T-helper 2 cell treated with Interferon-gamma antibody and Interleukin-4, amounts not matched to agents 100 ng/mL and 5 ng/mL, for 36 hours (primary cell): ENCODE measurements at regions not wholly inside any gene's neighbourhood (a gene's known extent, or its start where the extent isn't known, plus 50 kb on each side); places are given as distances from the start of the nearest gene placed in this dataset.
"Not testable (repeated sequence)": the region's sequence is repeated elsewhere in the genome, so short reads cannot be mapped to it uniquely, and the experiment has no call there.

Experiments
- intact Hi-C: fragments of 100-400 bp; cut with micrococcal nuclease; formaldehyde crosslinking; loops from one replicate; pipeline ENCODE4 v1.15.1; 2023

- intact Hi-C loops, result loop anchor here (10.0 kb wide), 2 partner anchors 1135 to 1305 kb away; no protein-coding TSS in a partner anchor
Measured at GRCh38 chr6:27679964-27680694, 207.2 kb upstream of the ZNF184 start.

- intact Hi-C loops, result loop anchor here (10.0 kb wide), 1 partner anchor 1135 kb away; no protein-coding TSS in a partner anchor
Measured at GRCh38 chr6:27679308-27679963, 206.5 kb upstream of the ZNF184 start.

GRCh38 chr6:27678469-27678868 lies 205.6 kb upstream of the ZNF184 start:
- intact Hi-C loops, result loop anchor here (10.0 kb wide), 1 partner anchor 1136 kb away; no protein-coding TSS in a partner anchor

DNA sequence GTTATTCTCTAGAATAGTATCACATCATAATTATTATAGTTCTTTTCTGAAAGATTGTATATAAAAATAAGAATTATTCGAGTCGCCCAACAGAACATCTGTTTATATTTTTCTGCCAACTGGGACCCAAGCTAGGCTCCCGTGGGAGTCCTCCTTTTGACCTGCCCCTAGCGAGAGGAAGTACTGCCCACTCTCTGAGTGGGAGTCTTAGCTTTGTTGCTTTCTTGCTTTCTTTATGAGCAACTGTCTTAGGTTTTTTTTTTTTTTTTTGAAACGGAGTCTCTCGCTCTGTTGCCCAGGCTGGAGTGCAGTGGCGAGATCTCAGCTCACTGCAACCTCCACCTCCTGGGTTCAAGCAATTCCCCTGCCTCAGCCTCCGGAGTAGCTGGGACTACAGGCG lies 202.0 kb upstream of the ZNF184 start:
- intact Hi-C loops, result loop anchor here (5.0 to 10.0 kb wide), 4 partner anchors 83 to 1140 kb away; no protein-coding TSS in a partner anchor

DNA sequence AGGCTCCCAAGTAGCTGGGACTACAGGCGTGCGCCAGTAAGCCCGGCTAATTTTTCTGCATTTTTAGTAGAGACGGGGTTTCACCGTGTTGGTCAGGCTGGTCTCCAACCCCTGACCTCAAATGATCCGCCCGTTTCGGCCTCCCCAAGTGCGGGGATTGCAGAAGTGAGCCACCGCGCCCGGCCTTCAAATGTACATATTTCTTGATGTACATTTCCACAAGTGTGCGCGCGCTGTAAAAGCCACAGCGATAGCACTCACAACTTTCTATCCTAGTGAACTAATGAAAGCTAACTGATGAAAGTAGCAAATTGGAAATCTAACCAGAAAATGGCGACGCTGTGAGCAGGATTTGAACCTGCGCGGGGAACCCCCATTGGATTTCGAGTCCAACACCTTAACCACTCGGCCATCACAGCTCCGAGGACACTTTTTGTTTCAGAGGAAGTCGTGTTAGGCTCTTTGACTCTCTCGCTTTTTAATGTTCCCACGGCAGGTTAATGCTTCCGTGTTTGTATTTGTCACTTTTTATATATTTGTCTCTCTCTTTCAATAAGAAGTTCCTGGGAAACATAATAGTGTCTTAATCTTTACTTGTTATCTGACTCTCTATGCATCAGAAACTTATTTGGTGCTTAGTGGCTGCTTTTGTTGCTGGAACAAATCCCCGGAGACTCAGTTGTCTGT lies 199.4 kb upstream of the ZNF184 start:
- intact Hi-C loops, result loop anchor here (1.0 to 10.0 kb wide), 5 partner anchors 15 to 1143 kb away; no protein-coding TSS in a partner anchor

- intact Hi-C loops, result loop anchor here (5.0 to 10.0 kb wide), 5 partner anchors 77 to 1145 kb away; no protein-coding TSS in a partner anchor
Measured at GRCh38 chr6:27669624-27670301, 196.9 kb upstream of the ZNF184 start.

DNA sequence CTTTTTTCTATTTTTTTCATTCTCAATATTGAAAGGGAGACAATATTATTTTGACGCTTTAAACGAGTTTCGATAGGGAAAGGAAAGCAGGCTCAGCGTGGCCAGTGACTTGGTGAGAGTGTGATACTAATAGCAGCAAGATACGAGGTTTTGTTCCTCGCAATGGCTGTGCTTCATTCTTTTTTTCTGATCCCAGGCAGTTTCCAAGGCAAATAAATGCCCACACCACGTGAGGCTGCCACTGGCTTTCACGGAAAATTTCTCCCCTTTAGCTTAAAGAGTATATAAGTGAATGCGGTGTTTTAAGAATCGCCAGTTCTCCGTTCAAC lies 196.4 kb upstream of the ZNF184 start:
- intact Hi-C loops, result loop anchor here (5.0 kb wide), 1 partner anchor 122 kb away; no protein-coding TSS in a partner anchor

DNA sequence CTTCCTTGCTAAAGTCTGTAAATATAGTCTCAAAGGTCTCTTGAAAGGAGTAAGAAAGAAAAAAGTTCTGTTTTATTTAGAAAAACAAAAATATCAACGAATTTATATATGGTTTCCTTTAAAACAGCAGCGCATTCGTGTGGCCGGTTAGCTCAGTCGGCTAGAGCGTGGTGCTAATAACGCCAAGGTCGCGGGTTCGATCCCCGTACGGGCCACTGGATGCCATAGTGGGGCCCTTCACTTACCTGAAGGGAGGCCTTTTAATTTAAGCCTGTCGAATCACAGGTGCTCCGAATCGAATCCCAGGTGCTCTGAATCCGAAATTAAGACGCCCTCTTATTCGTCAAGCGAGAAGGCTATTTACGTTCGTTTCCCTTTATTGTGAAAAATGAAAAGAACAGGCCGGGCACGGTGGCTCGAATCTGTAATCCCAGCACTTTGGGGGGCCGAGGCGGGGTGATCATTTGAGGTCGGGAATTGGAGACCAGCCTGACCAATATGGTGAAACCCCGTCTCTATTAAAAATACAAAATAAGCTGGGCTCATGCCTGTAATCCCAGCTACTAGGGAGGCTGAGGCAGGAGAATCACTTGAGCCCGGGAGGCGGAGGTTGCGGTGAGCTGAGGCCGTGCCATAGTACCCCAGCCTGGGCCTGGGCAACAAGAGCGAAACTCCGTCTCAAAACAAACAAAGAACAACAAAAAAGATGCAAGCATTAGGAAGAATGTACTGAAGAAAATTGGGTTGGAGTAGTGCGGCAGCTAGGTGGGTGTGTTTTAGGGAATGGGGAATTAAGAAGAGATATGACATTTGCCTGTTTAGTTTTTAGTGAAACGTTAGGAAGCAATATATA lies 195.8 kb upstream of the ZNF184 start:
- intact Hi-C loops, result loop anchor here (5.0 kb wide), 1 partner anchor 121 kb away; no protein-coding TSS in a partner anchor

DNA sequence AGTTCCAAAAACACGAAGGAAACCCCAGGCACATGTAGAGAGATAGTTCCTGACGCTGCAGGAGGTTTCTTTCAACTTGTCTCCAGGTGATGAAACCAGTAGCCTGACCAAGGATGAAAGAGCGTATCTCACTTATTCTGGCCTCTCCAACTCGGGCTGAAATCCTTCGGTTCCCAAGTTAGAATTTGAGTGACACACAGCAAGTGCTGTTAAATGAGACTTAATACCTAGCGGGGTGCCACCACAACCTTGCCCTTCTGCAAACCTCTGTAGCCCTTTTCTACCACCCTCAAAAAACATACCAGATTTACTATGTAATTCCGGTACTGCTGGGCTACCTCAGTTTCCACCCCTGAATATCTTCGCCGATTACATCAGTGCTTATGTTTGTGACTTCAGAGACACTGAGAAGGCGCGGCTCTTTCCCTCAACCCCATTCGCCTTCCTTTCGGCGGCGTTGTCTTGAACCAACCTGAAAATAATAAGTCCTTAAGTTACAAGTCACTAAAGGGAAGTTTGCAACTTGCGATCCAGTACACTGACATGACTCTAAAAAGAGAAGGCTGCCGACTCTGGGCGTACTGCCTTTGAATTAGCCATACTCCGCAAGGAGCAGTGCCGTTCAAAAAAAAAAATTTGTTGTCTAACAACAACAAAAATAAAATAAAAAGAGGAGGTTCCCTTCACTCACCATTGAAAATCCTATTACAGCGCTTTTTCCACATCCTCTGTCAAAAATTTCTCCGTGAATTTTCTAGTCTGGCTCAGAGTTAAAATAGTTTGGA lies 194.9 kb upstream of the ZNF184 start:
- intact Hi-C loops, result loop anchor here (5.0 kb wide), 1 partner anchor 121 kb away; no protein-coding TSS in a partner anchor

GRCh38 chr6:27667016-27667656 lies 194.2 kb upstream of the ZNF184 start:
- intact Hi-C loops, result loop anchor here (5.0 kb wide), 1 partner anchor 120 kb away; no protein-coding TSS in a partner anchor

- intact Hi-C loops, result no loop called here
Measured at GRCh38 chr6:27662769-27663168, 189.9 kb upstream of the ZNF184 start.

GRCh38 chr6:27662212-27662611 lies 189.3 kb upstream of the ZNF184 start:
- intact Hi-C loops, result not testable (repeated sequence)

DNA sequence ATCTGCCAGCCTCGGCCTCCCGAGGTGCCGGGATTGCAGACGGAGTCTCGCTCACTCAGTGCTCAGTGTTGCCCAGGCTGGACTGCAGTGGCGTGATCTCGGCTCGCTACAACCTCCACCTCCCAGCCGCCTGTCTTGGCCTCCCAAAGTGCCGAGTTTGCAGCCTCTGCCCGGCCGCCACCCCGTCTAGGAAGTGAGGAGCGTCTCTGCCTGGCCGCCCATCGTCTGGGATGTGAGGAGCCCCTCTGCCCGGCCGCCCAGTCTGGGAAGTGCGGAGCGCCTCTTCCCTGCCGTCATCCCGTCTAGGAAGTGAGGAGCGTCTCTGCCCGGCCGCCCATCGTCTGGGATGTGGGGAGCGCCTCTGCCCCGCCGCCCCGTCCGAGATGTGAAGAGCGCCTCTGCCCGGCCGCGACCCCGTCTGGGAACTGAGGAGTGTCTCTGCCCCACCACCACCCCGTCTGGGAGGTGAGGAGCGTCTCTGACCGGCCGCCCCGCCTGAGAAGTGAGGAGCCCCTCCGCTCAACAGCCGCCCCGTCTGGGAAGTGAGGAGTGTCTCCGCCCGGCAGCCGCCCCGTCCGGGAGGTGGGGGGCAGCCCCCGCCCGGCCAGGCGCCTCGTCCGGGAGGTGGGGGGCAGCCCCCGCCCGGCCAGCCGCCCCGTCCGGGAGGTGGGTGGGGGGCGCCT lies 180.4 kb upstream of the ZNF184 start:
- intact Hi-C loops, result not testable (repeated sequence)

- intact Hi-C loops, result no loop called here
Measured at GRCh38 chr6:27651371-27651732, 178.4 kb upstream of the ZNF184 start.

DNA sequence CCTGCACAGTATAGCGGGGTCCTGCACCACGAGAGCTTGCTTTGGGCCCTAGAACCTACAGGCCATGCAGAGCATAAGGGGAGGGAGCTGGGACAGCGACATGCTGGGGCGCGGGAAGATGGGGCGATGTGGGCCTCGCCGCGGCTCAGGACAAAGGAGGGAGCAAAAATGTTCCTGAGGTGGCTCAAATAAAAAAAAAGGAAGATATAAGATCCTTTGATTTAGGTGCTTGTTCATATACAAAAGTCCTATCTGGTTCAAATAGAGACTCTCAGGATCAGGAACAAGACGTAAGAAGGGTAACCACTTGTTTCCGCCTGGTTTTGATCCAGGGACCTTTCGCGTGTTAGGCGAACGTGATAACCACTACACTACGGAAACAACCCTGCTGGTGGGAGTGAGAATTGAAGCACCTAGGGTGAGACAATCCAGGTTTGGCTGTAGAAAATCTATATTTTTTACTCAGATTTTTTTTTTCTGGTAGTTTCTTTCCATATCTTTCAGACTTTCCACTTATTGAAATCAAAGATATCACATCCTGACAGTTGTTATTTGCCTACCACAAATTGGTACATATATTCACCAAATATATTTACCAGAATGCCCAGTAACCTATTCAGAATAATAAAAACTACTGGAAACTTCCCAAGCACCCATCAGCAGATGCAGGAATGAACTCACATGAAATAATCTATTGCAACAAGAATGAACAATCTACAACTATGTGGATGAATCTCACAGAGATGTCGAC lies 177.9 kb upstream of the ZNF184 start:
- intact Hi-C loops, result no loop called here

- intact Hi-C loops, result no loop called here
Measured at GRCh38 chr6:27644528-27644927, 171.6 kb upstream of the ZNF184 start.

GRCh38 chr6:27642744-27643456 lies 170.0 kb upstream of the ZNF184 start:
- intact Hi-C loops, result no loop called here
